Omental fat pad (tissue), 3 donors: ENCODE measurements at regions not wholly inside any gene's neighbourhood (a gene's known extent, or its start where the extent isn't known, plus 50 kb on each side); places are given as distances from the start of the nearest gene placed in this dataset.

ENCODE experiments used
- ATAC-seq: fragments of 150-250 bp; one replicate; pipeline ENCODE4 v1.9.1; 2016; ENCODE audit warnings: mild to moderate bottlenecking, moderate library complexity; ENCODE audit not compliant: low FRiP score
- DNase-seq: peaks from one replicate; pipeline ENCODE4 v3.0.0-alpha.2; 2019; ENCODE audit warnings: low spot score
- TF ChIP-seq, protein P1 (sequence below), 3 donors: fragments of 450-650 bp; IDR thresholded peaks; one replicate each; pipeline ENCODE4 v1.5.1; 2016 to 2017; ENCODE audit warnings: antibody characterized with exemption in 3 of 3, mild to moderate bottlenecking in 3 of 3, moderate library complexity in 2 of 3

DNA sequence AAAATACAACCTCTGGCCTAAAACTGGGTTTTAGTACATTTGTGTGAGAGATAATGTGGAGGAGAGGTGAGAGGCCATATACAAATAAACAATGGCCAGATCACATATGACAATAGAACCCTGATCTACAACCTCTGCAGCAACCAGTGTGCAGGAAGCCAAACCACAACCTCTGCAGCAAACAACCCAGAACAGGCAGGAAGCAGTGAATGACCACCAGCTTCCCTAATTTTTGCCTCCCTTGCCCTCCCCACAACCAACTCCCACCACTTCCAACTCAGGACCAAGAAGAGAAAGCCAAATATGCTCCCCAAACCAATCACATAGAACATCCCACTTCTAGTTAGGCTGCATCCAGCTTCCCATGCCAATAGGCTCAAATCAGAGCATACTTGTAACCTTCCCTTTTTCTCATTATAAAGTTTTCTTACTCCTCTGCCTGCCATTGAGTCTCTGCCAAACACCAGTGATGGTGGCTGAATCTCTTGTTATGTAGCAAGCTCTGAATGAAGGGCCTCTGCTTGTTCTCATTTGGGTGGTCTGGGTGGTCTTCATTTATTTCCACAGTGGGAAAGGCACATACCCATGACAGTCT, 102.6 kb upstream of the GAP43 start:
- TF ChIP-seq, protein P1, sequence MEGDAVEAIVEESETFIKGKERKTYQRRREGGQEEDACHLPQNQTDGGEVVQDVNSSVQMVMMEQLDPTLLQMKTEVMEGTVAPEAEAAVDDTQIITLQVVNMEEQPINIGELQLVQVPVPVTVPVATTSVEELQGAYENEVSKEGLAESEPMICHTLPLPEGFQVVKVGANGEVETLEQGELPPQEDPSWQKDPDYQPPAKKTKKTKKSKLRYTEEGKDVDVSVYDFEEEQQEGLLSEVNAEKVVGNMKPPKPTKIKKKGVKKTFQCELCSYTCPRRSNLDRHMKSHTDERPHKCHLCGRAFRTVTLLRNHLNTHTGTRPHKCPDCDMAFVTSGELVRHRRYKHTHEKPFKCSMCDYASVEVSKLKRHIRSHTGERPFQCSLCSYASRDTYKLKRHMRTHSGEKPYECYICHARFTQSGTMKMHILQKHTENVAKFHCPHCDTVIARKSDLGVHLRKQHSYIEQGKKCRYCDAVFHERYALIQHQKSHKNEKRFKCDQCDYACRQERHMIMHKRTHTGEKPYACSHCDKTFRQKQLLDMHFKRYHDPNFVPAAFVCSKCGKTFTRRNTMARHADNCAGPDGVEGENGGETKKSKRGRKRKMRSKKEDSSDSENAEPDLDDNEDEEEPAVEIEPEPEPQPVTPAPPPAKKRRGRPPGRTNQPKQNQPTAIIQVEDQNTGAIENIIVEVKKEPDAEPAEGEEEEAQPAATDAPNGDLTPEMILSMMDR (IDR thresholded peaks at IDR 0.05), result no peak
- DNase-seq (no peak), ATAC-seq (no peak)

DNA sequence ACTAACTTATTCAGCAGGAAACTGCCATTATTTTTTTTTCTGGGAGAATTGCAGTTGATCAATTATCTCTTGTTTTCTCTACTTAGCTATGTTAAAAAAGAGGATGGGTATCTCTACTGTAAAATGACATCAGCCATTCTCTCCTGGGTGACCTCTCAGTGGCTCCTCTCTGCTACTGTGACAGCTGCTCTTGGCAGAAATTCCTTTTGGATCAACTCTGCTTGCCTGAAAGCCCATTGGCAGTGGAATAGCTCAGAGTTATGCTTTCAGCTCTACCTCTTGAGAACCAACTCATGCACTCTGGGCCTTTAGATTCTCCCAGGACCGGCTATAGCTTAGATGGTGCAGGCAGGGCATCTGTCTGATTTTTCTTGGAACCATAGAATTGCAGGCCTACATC, 99.9 kb upstream of the GAP43 start:
- DNase-seq (no peak), ATAC-seq (no peak)
- TF ChIP-seq, protein P1 (IDR thresholded peaks at IDR 0.05), result no peak

DNA sequence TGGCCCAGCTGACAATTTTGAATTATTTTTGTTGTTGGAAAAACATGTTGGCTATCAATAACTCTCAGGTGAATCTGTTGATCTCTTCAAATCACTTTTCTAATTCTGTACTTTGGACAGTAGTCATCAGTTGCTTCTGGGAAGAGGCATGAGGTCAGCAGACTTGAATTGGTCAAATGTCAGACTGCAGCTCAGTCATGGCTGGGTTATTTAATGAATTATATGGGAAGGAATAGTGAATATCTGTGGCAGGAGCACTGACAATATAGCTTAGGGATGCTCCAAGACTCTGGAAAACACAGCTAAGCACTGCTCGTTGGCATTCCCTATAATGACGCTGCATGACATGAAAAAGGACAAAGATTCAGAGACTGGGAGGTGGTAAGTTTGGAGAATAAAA, 98.8 kb upstream of the GAP43 start:
- DNase-seq, result no peak
- ATAC-seq, result no peak
- TF ChIP-seq, protein P1 (IDR thresholded peaks at IDR 0.05), result no peak

DNA sequence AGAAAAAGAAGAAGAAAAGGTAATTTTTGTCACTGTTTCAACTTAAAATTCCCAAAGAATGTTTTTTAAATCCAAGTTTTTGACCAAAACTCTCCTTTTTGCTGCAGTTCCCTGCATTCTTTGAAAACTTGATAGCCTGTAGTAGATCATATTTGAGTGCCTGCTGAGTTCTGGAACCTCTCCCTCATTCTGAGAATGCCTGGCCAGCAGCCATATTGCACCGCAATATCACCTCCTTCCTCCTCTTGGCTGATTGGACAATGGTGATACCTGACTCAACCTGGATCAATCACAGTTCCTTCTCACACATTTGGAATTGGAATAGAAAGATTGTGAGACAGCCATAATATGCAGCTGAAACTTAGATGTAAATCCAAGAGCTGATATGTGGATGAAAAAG, 97.6 kb upstream of the GAP43 start:
- no peak for DNase-seq
- ATAC-seq, result no peak
- TF ChIP-seq, protein P1 (IDR thresholded peaks at IDR 0.05), result no peak

DNA sequence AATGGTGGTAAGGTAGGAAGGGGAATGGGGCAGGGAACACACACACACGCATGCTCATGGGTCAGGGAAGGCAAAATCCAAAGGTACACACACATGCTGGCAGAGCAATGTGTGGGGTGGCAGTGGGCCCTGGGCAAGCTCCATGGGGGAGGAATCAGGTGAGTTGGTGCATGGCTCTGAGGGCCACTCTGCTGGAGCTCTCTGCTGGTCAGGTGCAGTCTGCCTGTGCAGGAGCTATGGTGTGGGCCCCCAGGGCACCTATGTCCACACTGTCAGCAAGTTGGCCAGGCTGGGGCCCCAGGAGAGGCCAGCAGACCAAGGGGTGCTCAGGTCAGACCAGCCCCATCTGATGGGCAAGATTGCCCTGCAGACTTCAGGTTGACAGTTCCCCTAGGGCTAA, 90.1 kb upstream of the GAP43 start:
- TF ChIP-seq, protein P1 (IDR thresholded peaks at IDR 0.05), result no peak
- ATAC-seq, result no peak
- DNase-seq, result no peak

DNA sequence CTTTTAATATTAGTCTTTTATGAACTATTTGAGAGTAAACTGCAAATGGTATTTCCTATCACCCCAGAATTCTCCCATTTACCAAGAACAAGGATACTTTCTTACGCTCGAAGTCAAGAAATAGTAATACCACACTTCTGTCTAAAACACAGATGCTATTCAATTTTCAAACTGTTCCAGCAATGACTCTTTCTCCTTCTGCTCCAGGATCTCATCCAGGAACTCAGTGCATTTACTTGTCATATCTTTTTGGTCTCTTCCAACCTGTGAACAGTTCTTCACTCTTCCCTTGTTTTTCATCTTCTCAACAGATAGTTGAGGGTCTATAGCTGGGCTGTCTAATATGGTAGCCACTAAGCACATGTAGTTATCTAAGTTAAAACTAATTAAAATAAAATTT, 87.1 kb upstream of the GAP43 start:
- no peak for DNase-seq
- TF ChIP-seq, protein P1 (IDR thresholded peaks at IDR 0.05), result no peak
- no peak for ATAC-seq

DNA sequence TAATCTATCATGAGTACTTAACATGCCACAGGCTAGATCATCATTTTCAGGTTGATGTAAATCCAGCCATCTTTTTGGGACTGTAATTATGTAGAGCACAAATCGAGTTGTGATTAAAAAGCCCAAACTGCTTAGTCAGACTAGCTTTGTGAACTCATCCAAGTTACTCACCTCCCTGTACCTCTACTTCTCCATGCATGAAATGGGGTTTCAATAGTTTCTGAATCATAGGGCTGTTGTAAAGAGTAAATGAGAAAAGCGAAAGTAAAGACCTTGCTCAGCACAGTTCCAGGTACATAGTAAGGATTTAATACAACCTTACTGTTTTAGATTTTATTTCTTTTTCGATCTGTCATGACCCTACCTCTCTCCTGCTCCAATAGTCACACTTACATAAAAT, 85.6 kb upstream of the GAP43 start:
- TF ChIP-seq, protein P1 (IDR thresholded peaks at IDR 0.05), result no peak
- DNase-seq (no peak), ATAC-seq (no peak)
